ENCODE measurements at regions not wholly inside any gene's neighbourhood (a gene's known extent, or its start where the extent isn't known, plus 50 kb on each side); places are given as distances from the start of the nearest gene placed in this dataset.

GRCh38 chr15:46383978-46384377, 749.1 kb downstream of the SQOR start:
- Histone ChIP-seq H3K36me3 (ENCODE audit: control insufficient read depth in 1 of 2, insufficient read depth in 2 of 2, low read length in 2 of 2) (no peaks in the 10 kb centered on the region), H3K4me2 (ENCODE audit: low read length) (no peak overlapping the region), H3K4me1 (ENCODE audit: control insufficient read depth in 1 of 2, insufficient read depth in 2 of 2, low read length in 2 of 2) (no peaks in the 10 kb centered on the region), H3K27ac (ENCODE audit: low read depth, low read length) (no peak overlapping the region), H2AK5ac (ENCODE audit: low read length) (no peak overlapping the region), H2BK120ac (ENCODE audit: insufficient read depth, low read length, poor library complexity) (no peak overlapping the region), H3K4ac (ENCODE audit: low read depth, low read length) (no peak overlapping the region), H3K4me3 (ENCODE audit: low read depth, low read length) (no peak overlapping the region), H3K27me3 (ENCODE audit: insufficient read depth, low read length) (no peaks in the 10 kb centered on the region), H4K12ac (ENCODE audit: low read depth, low read length) (no peak overlapping the region), H3K23ac (ENCODE audit: low read length) (no peak overlapping the region), H2BK5ac (ENCODE audit: low read depth, low read length, poor library complexity) (no peak overlapping the region), H4K8ac (ENCODE audit: low read depth, low read length) (no peak overlapping the region), H3K79me2 (ENCODE audit: control insufficient read depth, insufficient read depth, low read length, poor library complexity) (no peaks in the 10 kb centered on the region), H2AFZ (ENCODE audit: insufficient read depth, low read length, poor library complexity) (no peak overlapping the region), H3K9me3 (ENCODE audit: insufficient read depth, low read depth, low read length) (no peaks in the 10 kb centered on the region), H3K14ac (ENCODE audit: low read length) (no peak overlapping the region), H3K9ac (ENCODE audit: low read length) (no peak overlapping the region), H4K91ac (ENCODE audit: low read depth, low read length) (no peak overlapping the region), H3K18ac (ENCODE audit: low read length) (no peak overlapping the region), H2BK12ac (ENCODE audit: low read length) (no peak overlapping the region), H3K79me1 (ENCODE audit: low read length) (no peaks in the 10 kb centered on the region)
- no CpG with 5 or more reads among the region's 3 CpGs for WGBS (ENCODE audit: extremely low coverage, insufficient coverage, insufficient read length)
- no peak for DNase-seq

DNA sequence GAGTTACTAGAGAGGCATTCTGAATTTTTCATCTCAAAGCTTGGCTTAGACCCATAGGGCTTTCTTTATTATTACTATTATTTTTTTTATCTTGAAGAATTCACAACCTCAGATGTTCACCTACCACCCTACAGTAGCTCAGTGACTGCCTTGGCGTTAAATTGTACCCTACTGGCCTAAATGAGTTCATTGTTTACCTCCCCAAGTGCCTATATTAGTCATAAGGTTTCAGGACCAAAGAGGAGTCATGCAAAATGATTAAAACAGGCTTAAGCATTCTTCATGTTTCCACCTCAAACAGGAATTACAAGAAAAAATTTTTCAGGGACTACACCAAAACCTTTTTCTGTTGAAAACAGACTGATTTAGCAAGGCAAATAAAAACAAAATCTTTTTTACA, 751.5 kb downstream of the SQOR start:
- WGBS (ENCODE audit: extremely low coverage, insufficient coverage, insufficient read length), result no CpG with 5 or more reads among the region's 1 CpG

GRCh38 chr15:46389739-46390138, 754.9 kb downstream of the SQOR start:
- no peak overlapping the region for H4K12ac ChIP-seq (ENCODE audit: low read depth, low read length)
- no peak overlapping the region for H3K4ac ChIP-seq (ENCODE audit: low read depth, low read length)
- no peaks in the 10 kb centered on the region for H3K9me3 ChIP-seq (ENCODE audit: insufficient read depth, low read depth, low read length)
- no peak overlapping the region for H4K8ac ChIP-seq (ENCODE audit: low read depth, low read length)
- WGBS (ENCODE audit: extremely low coverage, insufficient coverage, insufficient read length), result no CpG with 5 or more reads among the region's 4 CpGs
- H2AK5ac ChIP-seq (ENCODE audit: low read length), result no peak overlapping the region
- no peak overlapping the region for H2BK120ac ChIP-seq (ENCODE audit: insufficient read depth, low read length, poor library complexity)
- no peak overlapping the region for H3K14ac ChIP-seq (ENCODE audit: low read length)
- no peak overlapping the region for H2BK5ac ChIP-seq (ENCODE audit: low read depth, low read length, poor library complexity)
- no peak overlapping the region for H3K23ac ChIP-seq (ENCODE audit: low read length)
- no peaks in the 10 kb centered on the region for H3K27me3 ChIP-seq (ENCODE audit: insufficient read depth, low read length)
- H3K4me1 ChIP-seq (ENCODE audit: control insufficient read depth in 1 of 2, insufficient read depth in 2 of 2, low read length in 2 of 2), result peaks cover 3 to 5% of the 10 kb centered on the region in 2 experiments
- no peak overlapping the region for H3K9ac ChIP-seq (ENCODE audit: low read length)
- no peak overlapping the region for H3K4me3 ChIP-seq (ENCODE audit: low read depth, low read length)
- no peaks in the 10 kb centered on the region for H3K36me3 ChIP-seq (ENCODE audit: control insufficient read depth in 1 of 2, insufficient read depth in 2 of 2, low read length in 2 of 2)
- no peak overlapping the region for H4K91ac ChIP-seq (ENCODE audit: low read depth, low read length)
- no peak overlapping the region for H2AFZ ChIP-seq (ENCODE audit: insufficient read depth, low read length, poor library complexity)
- H3K4me2 ChIP-seq (ENCODE audit: low read length), result no peak overlapping the region
- H2BK12ac ChIP-seq (ENCODE audit: low read length), result no peak overlapping the region
- H3K18ac ChIP-seq (ENCODE audit: low read length), result no peak overlapping the region
- no peak overlapping the region for H3K27ac ChIP-seq (ENCODE audit: low read depth, low read length)
- no peaks in the 10 kb centered on the region for H3K79me2 ChIP-seq (ENCODE audit: control insufficient read depth, insufficient read depth, low read length, poor library complexity)
- no peak for DNase-seq
- H3K79me1 ChIP-seq (ENCODE audit: low read length), result no peaks in the 10 kb centered on the region

More for the DNA sequence above, 751.5 kb downstream of the SQOR start:
- DNase-seq, result no peak
- Histone ChIP-seq H3K18ac (ENCODE audit: low read length) (no peak overlapping the region), H3K79me1 (ENCODE audit: low read length) (no peaks in the 10 kb centered on the region), H3K79me2 (ENCODE audit: control insufficient read depth, insufficient read depth, low read length, poor library complexity) (no peaks in the 10 kb centered on the region), H3K9ac (ENCODE audit: low read length) (no peak overlapping the region), H3K27ac (ENCODE audit: low read depth, low read length) (no peak overlapping the region), H4K12ac (ENCODE audit: low read depth, low read length) (no peak overlapping the region), H3K23ac (ENCODE audit: low read length) (no peak overlapping the region), H2BK120ac (ENCODE audit: insufficient read depth, low read length, poor library complexity) (no peak overlapping the region), H4K91ac (ENCODE audit: low read depth, low read length) (no peak overlapping the region), H2BK5ac (ENCODE audit: low read depth, low read length, poor library complexity) (no peak overlapping the region), H4K8ac (ENCODE audit: low read depth, low read length) (no peak overlapping the region), H2BK12ac (ENCODE audit: low read length) (no peak overlapping the region), H3K4ac (ENCODE audit: low read depth, low read length) (no peak overlapping the region), H3K4me2 (ENCODE audit: low read length) (no peak overlapping the region), H2AK5ac (ENCODE audit: low read length) (no peak overlapping the region), H2AFZ (ENCODE audit: insufficient read depth, low read length, poor library complexity) (no peak overlapping the region), H3K36me3 (ENCODE audit: control insufficient read depth in 1 of 2, insufficient read depth in 2 of 2, low read length in 2 of 2) (no peaks in the 10 kb centered on the region), H3K4me3 (ENCODE audit: low read depth, low read length) (no peak overlapping the region), H3K9me3 (ENCODE audit: insufficient read depth, low read depth, low read length) (no peaks in the 10 kb centered on the region), H3K4me1 (ENCODE audit: control insufficient read depth in 1 of 2, insufficient read depth in 2 of 2, low read length in 2 of 2) (no peaks in the 10 kb centered on the region), H3K27me3 (ENCODE audit: insufficient read depth, low read length) (no peaks in the 10 kb centered on the region), H3K14ac (ENCODE audit: low read length) (no peak overlapping the region)

DNA sequence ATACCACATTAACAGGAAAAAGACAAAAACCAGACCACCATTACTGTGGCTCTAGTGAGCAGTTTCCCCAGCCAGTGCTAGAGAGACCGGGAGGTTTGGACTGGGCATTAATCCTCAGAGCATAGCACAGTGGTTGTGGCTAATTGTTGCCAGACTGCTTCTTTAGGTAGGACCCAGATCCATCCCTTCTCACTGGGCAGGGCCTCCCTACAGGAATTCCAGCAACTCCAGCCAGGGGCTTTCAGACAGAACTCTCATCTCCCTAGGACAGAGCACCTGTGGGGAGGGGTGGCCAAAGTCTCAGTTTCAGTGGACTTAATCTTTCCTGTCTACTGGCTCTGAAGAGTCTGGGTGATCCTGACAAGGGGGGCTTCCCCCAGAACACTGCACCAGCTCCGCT, 759.6 kb downstream of the SQOR start:
- H3K4me2 ChIP-seq (ENCODE audit: low read length), result peak overlapping the region; percentile 10
- no peak overlapping the region for H2AFZ ChIP-seq (ENCODE audit: insufficient read depth, low read length, poor library complexity)
- H3K4me1 ChIP-seq (ENCODE audit: control insufficient read depth in 1 of 2, insufficient read depth in 2 of 2, low read length in 2 of 2), result peaks cover 4 to 7% of the 10 kb centered on the region in 2 experiments
- H2AK5ac ChIP-seq (ENCODE audit: low read length), result no peak overlapping the region
- H3K27me3 ChIP-seq (ENCODE audit: insufficient read depth, low read length), result no peaks in the 10 kb centered on the region
- H2BK120ac ChIP-seq (ENCODE audit: insufficient read depth, low read length, poor library complexity), result no peak overlapping the region
- H3K27ac ChIP-seq (ENCODE audit: low read depth, low read length), result no peak overlapping the region
- H3K79me2 ChIP-seq (ENCODE audit: control insufficient read depth, insufficient read depth, low read length, poor library complexity), result no peaks in the 10 kb centered on the region
- H4K12ac ChIP-seq (ENCODE audit: low read depth, low read length), result no peak overlapping the region
- H3K4me3 ChIP-seq (ENCODE audit: low read depth, low read length), result no peak overlapping the region
- no peaks in the 10 kb centered on the region for H3K9me3 ChIP-seq (ENCODE audit: insufficient read depth, low read depth, low read length)
- H4K91ac ChIP-seq (ENCODE audit: low read depth, low read length), result no peak overlapping the region
- no peak overlapping the region for H4K8ac ChIP-seq (ENCODE audit: low read depth, low read length)
- DNase-seq, result no peak
- H3K79me1 ChIP-seq (ENCODE audit: low read length), result no peaks in the 10 kb centered on the region
- H2BK12ac ChIP-seq (ENCODE audit: low read length), result no peak overlapping the region
- no peak overlapping the region for H2BK5ac ChIP-seq (ENCODE audit: low read depth, low read length, poor library complexity)
- H3K14ac ChIP-seq (ENCODE audit: low read length), result no peak overlapping the region
- H3K23ac ChIP-seq (ENCODE audit: low read length), result no peak overlapping the region
- no peaks in the 10 kb centered on the region for H3K36me3 ChIP-seq (ENCODE audit: control insufficient read depth in 1 of 2, insufficient read depth in 2 of 2, low read length in 2 of 2)
- H3K18ac ChIP-seq (ENCODE audit: low read length), result no peak overlapping the region
- no peak overlapping the region for H3K9ac ChIP-seq (ENCODE audit: low read length)
- H3K4ac ChIP-seq (ENCODE audit: low read depth, low read length), result no peak overlapping the region
- WGBS (ENCODE audit: extremely low coverage, insufficient coverage, insufficient read length), result no CpG with 5 or more reads among the region's 2 CpGs
